ENCODE measurements at regions not wholly inside any gene's neighbourhood (a gene's known extent, or its start where the extent isn't known, plus 50 kb on each side); places are given as distances from the start of the nearest gene placed in this dataset.

GRCh38 chr6:28682542-28682941, 156.9 kb downstream of the GPX5 start:
- TF ChIP-seq EZH2 (IDR thresholded peaks at IDR 0.05; ENCODE audit: insufficient read depth, poor library complexity, severe bottlenecking) (no peak), EZH2phosphoT487 (IDR thresholded peaks at IDR 0.05; ENCODE audit: insufficient read depth, low read depth) (no peak)

All from GM23248 (cell line).